Activated CD8-positive, alpha-beta T cell treated with anti-CD3 and anti-CD28 coated beads for 36 hours (primary cell): ENCODE measurements at regions not wholly inside any gene's neighbourhood (a gene's known extent, or its start where the extent isn't known, plus 50 kb on each side); places are given as distances from the start of the nearest gene placed in this dataset.

ENCODE experiments used
- ATAC-seq: fragments of 200-7000 bp; cut with Tn5 transposase; one replicate; pipeline ENCODE4 v1.10.0; 2021; ENCODE audit warnings: mild to moderate bottlenecking, moderate library complexity
- CTCF ChIA-PET: fragments of 350-600 bp; sonication (Branson Sonifier 250); formaldehyde crosslinking; loops from one replicate; lab custom pipeline; 2021; ENCODE audit warnings: antibody characterized with exemption; lab: Charles Lee
- POLR2A ChIA-PET: fragments of 350-600 bp; sonication (Branson Sonifier 250); formaldehyde crosslinking; loops from one replicate; lab custom pipeline; 2021; ENCODE audit warnings: antibody characterized with exemption; lab: Charles Lee
- DNase-seq: peaks from one replicate; pipeline ENCODE4 v3.0.0-alpha.2; 2020
- H3K27ac Mint-ChIP-seq: one replicate; pipeline ENCODE4 v1.8.0; 2021; ENCODE audit warnings: mild to moderate bottlenecking, mixed read lengths
- H3K27me3 Mint-ChIP-seq: one replicate; pipeline ENCODE4 v1.8.0; 2021; ENCODE audit warnings: mixed read lengths
- H3K36me3 Mint-ChIP-seq: one replicate; pipeline ENCODE4 v1.8.0; 2021; ENCODE audit warnings: low read depth, mixed read lengths
- H3K4me1 Mint-ChIP-seq: one replicate; pipeline ENCODE4 v1.8.0; 2021; ENCODE audit warnings: low read depth, mixed read lengths
- H3K4me3 Mint-ChIP-seq: one replicate; pipeline ENCODE4 v1.8.0; 2021; ENCODE audit warnings: mild to moderate bottlenecking, moderate library complexity, mixed read lengths
- H3K9me3 Mint-ChIP-seq: one replicate; pipeline ENCODE4 v1.8.0; 2021; ENCODE audit warnings: mixed read lengths
- intact Hi-C: fragments of 100-400 bp; cut with micrococcal nuclease; formaldehyde crosslinking; loops from one replicate; pipeline ENCODE4 v1.10.0; 2022
- TF ChIP-seq, protein P1 (sequence below): fragments of 200-600 bp; IDR thresholded peaks from one replicate; pipeline ENCODE4 v1.8.0; 2022; ENCODE audit warnings: antibody characterized with exemption, mild to moderate bottlenecking

DNA sequence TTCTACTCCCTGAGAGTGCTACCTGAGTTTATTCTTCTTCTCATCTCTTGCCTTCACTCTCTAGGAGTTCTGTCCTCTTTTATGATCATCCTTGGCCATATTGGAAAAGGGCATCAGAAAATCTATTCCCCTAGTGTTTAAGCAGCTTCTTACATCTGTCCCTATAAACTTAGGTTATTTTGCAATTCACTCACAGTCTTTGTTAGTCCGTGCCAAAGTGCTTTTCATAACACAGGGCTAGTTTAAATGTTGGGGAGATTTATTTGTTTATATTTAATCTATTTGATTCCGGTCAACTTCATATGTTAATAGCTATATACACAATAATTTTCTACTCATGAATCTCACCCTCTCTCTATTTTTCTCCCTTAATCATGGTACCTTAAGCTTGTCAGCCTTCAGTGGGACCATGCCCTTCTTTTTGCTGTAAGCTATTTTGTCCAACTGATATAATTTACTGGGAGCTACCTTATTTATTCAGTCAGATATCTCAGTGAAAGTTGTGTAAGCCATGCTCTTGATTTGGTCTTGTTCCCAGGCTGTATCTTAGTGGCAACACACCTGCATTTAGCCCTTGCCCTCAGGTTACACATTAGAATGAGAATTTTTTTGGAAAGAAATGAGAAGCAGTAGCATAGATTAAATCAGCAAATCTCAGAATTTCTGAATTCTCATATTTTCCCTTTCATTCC lies 106.3 kb upstream of the SMYD2 start:
- ChIA-PET CTCF (no interaction called here), POLR2A (interaction anchor here (0.6 kb wide), 1 partner anchor 49 kb away, joined by 3 read pairs; no protein-coding TSS in a partner anchor)
- TF ChIP-seq, protein P1, sequence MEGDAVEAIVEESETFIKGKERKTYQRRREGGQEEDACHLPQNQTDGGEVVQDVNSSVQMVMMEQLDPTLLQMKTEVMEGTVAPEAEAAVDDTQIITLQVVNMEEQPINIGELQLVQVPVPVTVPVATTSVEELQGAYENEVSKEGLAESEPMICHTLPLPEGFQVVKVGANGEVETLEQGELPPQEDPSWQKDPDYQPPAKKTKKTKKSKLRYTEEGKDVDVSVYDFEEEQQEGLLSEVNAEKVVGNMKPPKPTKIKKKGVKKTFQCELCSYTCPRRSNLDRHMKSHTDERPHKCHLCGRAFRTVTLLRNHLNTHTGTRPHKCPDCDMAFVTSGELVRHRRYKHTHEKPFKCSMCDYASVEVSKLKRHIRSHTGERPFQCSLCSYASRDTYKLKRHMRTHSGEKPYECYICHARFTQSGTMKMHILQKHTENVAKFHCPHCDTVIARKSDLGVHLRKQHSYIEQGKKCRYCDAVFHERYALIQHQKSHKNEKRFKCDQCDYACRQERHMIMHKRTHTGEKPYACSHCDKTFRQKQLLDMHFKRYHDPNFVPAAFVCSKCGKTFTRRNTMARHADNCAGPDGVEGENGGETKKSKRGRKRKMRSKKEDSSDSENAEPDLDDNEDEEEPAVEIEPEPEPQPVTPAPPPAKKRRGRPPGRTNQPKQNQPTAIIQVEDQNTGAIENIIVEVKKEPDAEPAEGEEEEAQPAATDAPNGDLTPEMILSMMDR: no peak
- Mint-ChIP-seq H3K4me1 (no peaks in the 10 kb centered on the region), H3K9me3 (no peaks in the 10 kb centered on the region), H3K27me3 (peaks cover 30% of the 10 kb centered on the region), H3K36me3 (no peaks in the 10 kb centered on the region), H3K4me3 (no peak overlapping the region), H3K27ac (no peak overlapping the region)
- DNase-seq: no peak
- no peak for ATAC-seq
- intact Hi-C loops: no loop called here

- intact Hi-C loops: no loop called here
- no peak for ATAC-seq
- TF ChIP-seq, protein P1: no peak
- Mint-ChIP-seq H3K27ac (no peak overlapping the region), H3K36me3 (no peaks in the 10 kb centered on the region), H3K9me3 (peaks cover 6% of the 10 kb centered on the region), H3K4me3 (no peak overlapping the region), H3K4me1 (no peaks in the 10 kb centered on the region), H3K27me3 (peaks cover 39% of the 10 kb centered on the region)
- ChIA-PET CTCF (no interaction called here), POLR2A (no interaction called here)
- no peak for DNase-seq
Observed at GRCh38 chr1:214178102-214178501, 102.9 kb upstream of the SMYD2 start.

- Mint-ChIP-seq H3K4me1 (peaks cover 4% of the 10 kb centered on the region), H3K27ac (no peak overlapping the region), H3K9me3 (peaks cover 8% of the 10 kb centered on the region), H3K4me3 (no peak overlapping the region), H3K36me3 (no peaks in the 10 kb centered on the region), H3K27me3 (peaks cover 47% of the 10 kb centered on the region)
- intact Hi-C loops: no loop called here
- ChIA-PET CTCF (no interaction called here), POLR2A (no interaction called here)
- DNase-seq: no peak
- TF ChIP-seq, protein P1: no peak
- ATAC-seq: no peak
Observed at GRCh38 chr1:214184992-214185391, 96.0 kb upstream of the SMYD2 start.

GRCh38 chr1:214186103-214186824 lies 94.7 kb upstream of the SMYD2 start:
- Mint-ChIP-seq H3K4me1 (peaks cover 4% of the 10 kb centered on the region), H3K4me3 (no peak overlapping the region), H3K27me3 (peaks cover 50% of the 10 kb centered on the region), H3K9me3 (peaks cover 8% of the 10 kb centered on the region), H3K27ac (no peak overlapping the region), H3K36me3 (no peaks in the 10 kb centered on the region)
- intact Hi-C loops: no loop called here
- ATAC-seq (no peak), DNase-seq (no peak)
- ChIA-PET CTCF (interaction anchor here (1.5 kb wide), 1 partner anchor 14 kb away, joined by 8 read pairs; no protein-coding TSS in a partner anchor), POLR2A (no interaction called here)
- TF ChIP-seq, protein P1: no peak
